Keratinocyte (primary cell): ENCODE measurements at regions not wholly inside any gene's neighbourhood (a gene's known extent, or its start where the extent isn't known, plus 50 kb on each side); places are given as distances from the start of the nearest gene placed in this dataset.

ENCODE experiments used
- CTCF ChIP-seq, 3 experiments: IDR thresholded peaks in 1 of 3; conservative IDR thresholded peaks in 1 of 3; optimal IDR thresholded peaks in 1 of 3; 2 replicates in 2 of 3; 3 replicates in 1 of 3; pipeline versions ENCODE3 to v1.5.1; 2011; ENCODE audit warnings: low read length in 3 of 3, mild to moderate bottlenecking in 3 of 3, moderate library complexity in 2 of 3, control low read depth in 1 of 3, inconsistent platforms in 1 of 3; ENCODE audit not compliant: insufficient read depth in 2 of 3; ENCODE audit errors: extremely low read depth in 1 of 3
- EZH2 ChIP-seq: IDR thresholded peaks from one replicate; pipeline ENCODE4 v1.6.1; 2012; ENCODE audit warnings: inconsistent platforms, mild to moderate bottlenecking, low read length, moderate library complexity

GRCh38 chr2:143823296-143823695, 694.1 kb downstream of the ARHGAP15 start:
- TF ChIP-seq CTCF (optimal IDR thresholded peaks at IDR 0.05 in 1 of 3, IDR thresholded peaks at IDR 0.05 in 1 of 3, conservative IDR thresholded peaks at IDR 0.05 in 1 of 3; ENCODE audit: extremely low read depth in 1 of 3, insufficient read depth in 2 of 3, low read length in 3 of 3) = no peak
- no peak for TF ChIP-seq EZH2
